ENCODE measurements at regions not wholly inside any gene's neighbourhood (a gene's known extent, or its start where the extent isn't known, plus 50 kb on each side); places are given as distances from the start of the nearest gene placed in this dataset.

- no peak for DNase-seq (ENCODE audit: low read depth in 2 of 2)
These were observed 147.5 kb downstream of the ACKR3 start for GRCh38 chr2:236717120-236717519.

- no peak for DNase-seq (ENCODE audit: low read depth in 2 of 2)
These were observed 148.1 kb downstream of the ACKR3 start for GRCh38 chr2:236717729-236718128.

GRCh38 chr2:236718207-236718992 is 148.8 kb downstream of the ACKR3 start:
- no peak for DNase-seq (ENCODE audit: low read depth in 2 of 2)

GRCh38 chr2:236719192-236719635 is 149.6 kb downstream of the ACKR3 start:
- no peak for DNase-seq (ENCODE audit: low read depth in 2 of 2)

GRCh38 chr2:236720974-236721540 is 151.4 kb downstream of the ACKR3 start:
- DNase-seq (ENCODE audit: low read depth in 2 of 2) = no peak

GRCh38 chr2:236724200-236724599 is 154.6 kb downstream of the ACKR3 start:
- no peak for DNase-seq (ENCODE audit: low read depth in 2 of 2)

- DNase-seq (ENCODE audit: low read depth in 2 of 2) = no peak
These were observed 157.3 kb downstream of the ACKR3 start for GRCh38 chr2:236726701-236727450.

- no peak for DNase-seq (ENCODE audit: low read depth in 2 of 2)
These were observed 159.5 kb downstream of the ACKR3 start for GRCh38 chr2:236728916-236729670.

GRCh38 chr2:236730393-236730792 is 160.8 kb downstream of the ACKR3 start:
- no peak for DNase-seq (ENCODE audit: low read depth in 2 of 2)

- peak in 1 of 2 experiments; percentile 44 for DNase-seq (ENCODE audit: low read depth in 2 of 2)
These were observed 162.3 kb downstream of the ACKR3 start for GRCh38 chr2:236731767-236732580.

- DNase-seq (ENCODE audit: low read depth in 2 of 2) = no peak
These were observed 163.5 kb downstream of the ACKR3 start for GRCh38 chr2:236733156-236733555.

GRCh38 chr2:236735825-236736238 is 166.2 kb downstream of the ACKR3 start:
- no peak for DNase-seq (ENCODE audit: low read depth in 2 of 2)

- no peak for DNase-seq (ENCODE audit: low read depth in 2 of 2)
These were observed 168.4 kb downstream of the ACKR3 start for GRCh38 chr2:236738030-236738429.

- DNase-seq (ENCODE audit: low read depth in 2 of 2) = no peak
These were observed 169.3 kb downstream of the ACKR3 start for GRCh38 chr2:236738896-236739295.

- DNase-seq (ENCODE audit: low read depth in 2 of 2) = no peak
These were observed 170.0 kb downstream of the ACKR3 start for GRCh38 chr2:236739663-236740062.

GRCh38 chr2:236740506-236740905 is 170.9 kb downstream of the ACKR3 start:
- DNase-seq (ENCODE audit: low read depth in 2 of 2) = no peak

- peak; percentile 86 to 88 for DNase-seq (ENCODE audit: low read depth in 2 of 2)
These were observed 173.7 kb downstream of the ACKR3 start for GRCh38 chr2:236743039-236743920.

GRCh38 chr2:236743921-236744280 is 174.3 kb downstream of the ACKR3 start:
- no peak for DNase-seq (ENCODE audit: low read depth in 2 of 2)

GRCh38 chr2:236744281-236744705 is 174.7 kb downstream of the ACKR3 start:
- peak; percentile 99 to 100 for DNase-seq (ENCODE audit: low read depth in 2 of 2)

- peak; percentile 79 to 82 for DNase-seq (ENCODE audit: low read depth in 2 of 2)
These were observed 175.1 kb downstream of the ACKR3 start for GRCh38 chr2:236744716-236745115.

All from fibroblast of skin of left quadriceps (primary cell).